WTC11 (cell line): ENCODE measurements at regions not wholly inside any gene's neighbourhood (a gene's known extent, or its start where the extent isn't known, plus 50 kb on each side); places are given as distances from the start of the nearest gene placed in this dataset.

Source experiments
- ATAC-seq: fragments of 200-7000 bp; cut with Tn5 transposase; 2 replicates; pipeline ENCODE4 v1.10.0; 2021; ENCODE audit warnings: mild to moderate bottlenecking, moderate library complexity
- CTCF ChIA-PET: fragments of 300-600 bp; sonication (Branson Sonifier 250); formaldehyde crosslinking; loops from one replicate; lab custom pipeline; 2021; ENCODE audit warnings: antibody characterized with exemption; lab: Charles Lee
- POLR2A ChIA-PET: fragments of 350-600 bp; sonication (Branson Sonifier 250); formaldehyde crosslinking; loops from one replicate; lab custom pipeline; 2021; ENCODE audit warnings: antibody characterized with exemption; lab: Charles Lee
- DNase-seq: peaks from one replicate; pipeline ENCODE4 v3.0.0; 2021; ENCODE audit warnings: low spot score
- H3K27ac Mint-ChIP-seq: 2 replicates; pipeline ENCODE4 v1.8.0; 2021; ENCODE audit warnings: mixed read lengths
- H3K27me3 Mint-ChIP-seq: 2 replicates; pipeline ENCODE4 v1.8.0; 2021; ENCODE audit warnings: low read depth, mild to moderate bottlenecking, moderate library complexity, mixed read lengths
- H3K36me3 Mint-ChIP-seq: 2 replicates; pipeline ENCODE4 v1.8.0; 2021; ENCODE audit warnings: mixed read lengths
- H3K4me1 Mint-ChIP-seq: 2 replicates; pipeline ENCODE4 v1.8.0; 2022; ENCODE audit warnings: mixed read lengths
- H3K4me3 Mint-ChIP-seq: 2 replicates; pipeline ENCODE4 v1.8.0; 2021; ENCODE audit warnings: mild to moderate bottlenecking, moderate library complexity, mixed read lengths
- H3K9me3 Mint-ChIP-seq: 2 replicates; pipeline ENCODE4 v1.8.0; 2021; ENCODE audit warnings: mixed read lengths
- CREB1 ChIP-seq: sonication (generic); formaldehyde crosslinking; IDR thresholded peaks from 2 replicates; pipeline ENCODE4 v1.8.0; 2023; ENCODE audit warnings: mild to moderate bottlenecking, missing genetic modification reagents
- NR1H2 ChIP-seq: sonication (generic); formaldehyde crosslinking; IDR thresholded peaks from 2 replicates; pipeline ENCODE4 v1.9.0; 2021; ENCODE audit warnings: mild to moderate bottlenecking, moderate library complexity, missing genetic modification reagents
- TCF7 ChIP-seq: sonication (generic); formaldehyde crosslinking; IDR thresholded peaks from 2 replicates; pipeline ENCODE4 v1.8.0; 2022; ENCODE audit warnings: mild to moderate bottlenecking, low read depth, missing genetic modification reagents, moderate library complexity
- ZNF121 ChIP-seq: sonication (generic); formaldehyde crosslinking; IDR thresholded peaks from 2 replicates; pipeline ENCODE4 v1.8.0; 2023; ENCODE audit warnings: missing genetic modification reagents
- TF ChIP-seq, protein P1 (sequence below): fragments of 250-450 bp; sonication (Bioruptor Pico); IDR thresholded peaks from 2 replicates; pipeline ENCODE4 v2.1.2; 2022; ENCODE audit warnings: mild to moderate bottlenecking, moderate library complexity
- TF ChIP-seq, protein P2 (sequence below): fragments of 250-450 bp; sonication (Bioruptor Pico); IDR thresholded peaks from 2 replicates; pipeline ENCODE4 v1.9.0; 2021; ENCODE audit warnings: mild to moderate bottlenecking
- TF ChIP-seq, protein P3 (sequence below): fragments of 250-450 bp; sonication (Bioruptor Pico); conservative IDR thresholded peaks from 2 replicates; pipeline ENCODE4 v1.9.0; 2021; ENCODE audit warnings: mild to moderate bottlenecking
- TF ChIP-seq, protein P4 (sequence below): sonication (generic); formaldehyde crosslinking; conservative IDR thresholded peaks from 2 replicates; pipeline ENCODE4 v1.8.1; 2022; ENCODE audit warnings: mild to moderate bottlenecking, missing genetic modification reagents
- TF ChIP-seq, protein P5 (sequence below): sonication (generic); formaldehyde crosslinking; IDR thresholded peaks from 2 replicates; pipeline ENCODE4 v1.8.1; 2023; ENCODE audit warnings: mild to moderate bottlenecking, missing genetic modification reagents, borderline replicate concordance
- TF ChIP-seq, protein P6 (sequence below): sonication (generic); formaldehyde crosslinking; IDR thresholded peaks from 2 replicates; pipeline ENCODE4 v1.8.1; 2022; ENCODE audit warnings: missing genetic modification reagents, borderline replicate concordance

DNA sequence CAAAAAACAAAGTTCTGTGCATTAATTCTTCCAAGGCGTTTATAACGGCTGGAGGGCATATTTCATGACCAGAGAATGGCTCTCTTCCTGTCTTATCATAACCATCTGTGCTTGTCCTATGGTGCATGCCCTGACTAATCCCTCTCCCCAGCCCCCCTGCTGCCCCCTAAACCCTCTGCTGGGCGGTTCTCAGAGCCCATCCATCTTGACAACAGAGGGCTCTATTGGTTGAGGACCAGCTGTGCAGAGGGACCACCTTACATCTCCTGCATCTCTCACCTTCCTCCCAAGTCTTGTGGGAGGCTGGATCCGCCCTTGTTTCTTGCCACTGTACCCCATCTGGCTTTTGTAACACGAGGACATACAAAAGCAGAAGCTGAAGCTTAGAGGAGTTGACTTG lies 282.1 kb downstream of the MIAT start (continued):
- TF ChIP-seq, protein P1, sequence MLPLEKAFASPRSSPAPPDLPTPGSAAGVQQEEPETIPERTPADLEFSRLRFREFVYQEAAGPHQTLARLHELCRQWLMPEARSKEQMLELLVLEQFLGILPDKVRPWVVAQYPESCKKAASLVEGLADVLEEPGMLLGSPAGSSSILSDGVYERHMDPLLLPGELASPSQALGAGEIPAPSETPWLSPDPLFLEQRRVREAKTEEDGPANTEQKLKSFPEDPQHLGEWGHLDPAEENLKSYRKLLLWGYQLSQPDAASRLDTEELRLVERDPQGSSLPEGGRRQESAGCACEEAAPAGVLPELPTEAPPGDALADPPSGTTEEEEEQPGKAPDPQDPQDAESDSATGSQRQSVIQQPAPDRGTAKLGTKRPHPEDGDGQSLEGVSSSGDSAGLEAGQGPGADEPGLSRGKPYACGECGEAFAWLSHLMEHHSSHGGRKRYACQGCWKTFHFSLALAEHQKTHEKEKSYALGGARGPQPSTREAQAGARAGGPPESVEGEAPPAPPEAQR (CRISPR knock-in tag): no peak
- TF ChIP-seq, protein P2, sequence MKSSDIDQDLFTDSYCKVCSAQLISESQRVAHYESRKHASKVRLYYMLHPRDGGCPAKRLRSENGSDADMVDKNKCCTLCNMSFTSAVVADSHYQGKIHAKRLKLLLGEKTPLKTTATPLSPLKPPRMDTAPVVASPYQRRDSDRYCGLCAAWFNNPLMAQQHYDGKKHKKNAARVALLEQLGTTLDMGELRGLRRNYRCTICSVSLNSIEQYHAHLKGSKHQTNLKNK (CRISPR knock-in tag): no peak
- TF ChIP-seq, protein P3, sequence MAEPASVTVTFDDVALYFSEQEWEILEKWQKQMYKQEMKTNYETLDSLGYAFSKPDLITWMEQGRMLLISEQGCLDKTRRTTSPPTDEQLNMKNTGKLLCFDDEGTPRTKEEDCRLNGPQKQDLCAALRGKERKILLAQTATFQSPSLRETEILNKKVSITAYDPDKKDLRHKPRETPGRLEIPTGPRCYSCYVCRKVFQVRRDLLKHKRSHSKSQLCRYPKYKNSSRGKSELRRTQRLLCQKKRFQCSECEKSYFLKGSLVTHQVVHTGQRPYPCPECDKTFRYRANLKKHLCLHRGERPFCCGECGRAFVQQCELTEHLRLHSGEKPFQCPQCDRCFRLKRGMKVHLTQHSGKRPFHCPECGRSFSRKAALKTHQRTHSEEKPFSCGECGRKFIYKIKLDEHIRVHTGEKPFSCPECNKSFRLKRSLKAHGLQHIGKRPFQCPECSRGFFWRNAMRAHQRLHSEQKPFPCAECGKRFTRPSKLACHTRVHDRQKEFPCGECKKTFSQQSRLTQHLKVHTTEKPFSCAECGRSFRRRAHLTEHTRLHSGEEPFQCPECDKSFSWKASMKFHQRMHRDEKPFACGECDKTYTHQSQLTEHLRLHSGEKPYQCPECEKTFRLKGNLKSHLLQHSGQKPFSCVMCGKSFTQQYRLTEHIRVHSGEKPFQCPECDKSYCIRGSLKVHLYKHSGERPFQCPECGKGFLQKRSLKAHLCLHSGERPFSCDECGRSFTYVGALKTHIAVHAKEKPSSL (CRISPR knock-in tag): no peak
- TF ChIP-seq, protein P4, sequence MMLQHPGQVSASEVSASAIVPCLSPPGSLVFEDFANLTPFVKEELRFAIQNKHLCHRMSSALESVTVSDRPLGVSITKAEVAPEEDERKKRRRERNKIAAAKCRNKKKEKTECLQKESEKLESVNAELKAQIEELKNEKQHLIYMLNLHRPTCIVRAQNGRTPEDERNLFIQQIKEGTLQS (CRISPR knock-in tag): no peak

DNA sequence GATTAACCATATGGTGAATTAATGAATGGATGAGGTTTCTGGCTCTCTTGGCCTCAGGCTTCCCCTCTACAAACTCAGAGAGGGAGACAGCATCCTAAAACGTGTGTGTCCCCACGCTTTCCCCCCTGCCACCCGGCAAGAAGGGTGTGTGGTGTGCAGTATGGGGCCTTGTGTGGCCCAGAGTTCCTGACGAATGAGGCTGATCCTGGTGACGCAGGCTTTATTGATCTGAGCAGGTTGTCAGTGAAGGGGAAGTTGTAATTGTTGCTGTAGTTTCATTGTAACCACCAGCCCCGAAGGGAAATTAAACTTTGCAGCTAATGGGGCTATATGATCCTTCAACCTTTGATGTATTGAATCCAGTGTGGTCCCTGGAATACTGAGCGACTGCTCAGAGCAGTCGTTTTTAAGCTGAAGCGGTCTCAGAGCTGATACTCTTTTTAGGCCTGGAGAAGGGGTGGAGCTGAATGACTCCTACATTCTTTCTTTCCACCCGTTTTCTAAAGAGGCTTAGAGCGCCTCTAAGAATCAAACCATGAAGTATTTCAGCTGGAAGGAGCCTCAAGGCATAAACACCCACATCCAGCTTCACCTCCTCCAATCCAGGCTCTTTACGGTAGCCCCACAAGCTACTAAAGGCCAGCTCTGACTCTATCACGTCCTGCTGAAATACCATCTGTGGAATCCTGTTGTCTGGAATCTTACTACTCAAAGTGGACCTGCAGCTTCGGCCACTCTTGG lies 284.7 kb downstream of the MIAT start:
- Mint-ChIP-seq H3K9me3 (peaks cover 17% of the 10 kb centered on the region), H3K4me1 (peaks cover 19% of the 10 kb centered on the region), H3K27me3 (peaks cover 5% of the 10 kb centered on the region), H3K4me3 (no peak overlapping the region), H3K36me3 (peaks cover 13% of the 10 kb centered on the region), H3K27ac (peak overlapping the region; percentile 66; the same call in 1 of the 2 replicates)
- TF ChIP-seq, protein P5, sequence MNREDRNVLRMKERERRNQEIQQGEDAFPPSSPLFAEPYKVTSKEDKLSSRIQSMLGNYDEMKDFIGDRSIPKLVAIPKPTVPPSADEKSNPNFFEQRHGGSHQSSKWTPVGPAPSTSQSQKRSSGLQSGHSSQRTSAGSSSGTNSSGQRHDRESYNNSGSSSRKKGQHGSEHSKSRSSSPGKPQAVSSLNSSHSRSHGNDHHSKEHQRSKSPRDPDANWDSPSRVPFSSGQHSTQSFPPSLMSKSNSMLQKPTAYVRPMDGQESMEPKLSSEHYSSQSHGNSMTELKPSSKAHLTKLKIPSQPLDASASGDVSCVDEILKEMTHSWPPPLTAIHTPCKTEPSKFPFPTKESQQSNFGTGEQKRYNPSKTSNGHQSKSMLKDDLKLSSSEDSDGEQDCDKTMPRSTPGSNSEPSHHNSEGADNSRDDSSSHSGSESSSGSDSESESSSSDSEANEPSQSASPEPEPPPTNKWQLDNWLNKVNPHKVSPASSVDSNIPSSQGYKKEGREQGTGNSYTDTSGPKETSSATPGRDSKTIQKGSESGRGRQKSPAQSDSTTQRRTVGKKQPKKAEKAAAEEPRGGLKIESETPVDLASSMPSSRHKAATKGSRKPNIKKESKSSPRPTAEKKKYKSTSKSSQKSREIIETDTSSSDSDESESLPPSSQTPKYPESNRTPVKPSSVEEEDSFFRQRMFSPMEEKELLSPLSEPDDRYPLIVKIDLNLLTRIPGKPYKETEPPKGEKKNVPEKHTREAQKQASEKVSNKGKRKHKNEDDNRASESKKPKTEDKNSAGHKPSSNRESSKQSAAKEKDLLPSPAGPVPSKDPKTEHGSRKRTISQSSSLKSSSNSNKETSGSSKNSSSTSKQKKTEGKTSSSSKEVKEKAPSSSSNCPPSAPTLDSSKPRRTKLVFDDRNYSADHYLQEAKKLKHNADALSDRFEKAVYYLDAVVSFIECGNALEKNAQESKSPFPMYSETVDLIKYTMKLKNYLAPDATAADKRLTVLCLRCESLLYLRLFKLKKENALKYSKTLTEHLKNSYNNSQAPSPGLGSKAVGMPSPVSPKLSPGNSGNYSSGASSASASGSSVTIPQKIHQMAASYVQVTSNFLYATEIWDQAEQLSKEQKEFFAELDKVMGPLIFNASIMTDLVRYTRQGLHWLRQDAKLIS (CRISPR knock-in tag): no peak
- no peak for TF ChIP-seq ZNF121 (CRISPR knock-in tag)
- no peak for TF ChIP-seq CREB1 (CRISPR knock-in tag)
- TF ChIP-seq NR1H2 (CRISPR knock-in tag): no peak
- TF ChIP-seq, protein P1 (CRISPR knock-in tag): no peak
- no peak for TF ChIP-seq TCF7 (CRISPR knock-in tag)
- TF ChIP-seq, protein P6, sequence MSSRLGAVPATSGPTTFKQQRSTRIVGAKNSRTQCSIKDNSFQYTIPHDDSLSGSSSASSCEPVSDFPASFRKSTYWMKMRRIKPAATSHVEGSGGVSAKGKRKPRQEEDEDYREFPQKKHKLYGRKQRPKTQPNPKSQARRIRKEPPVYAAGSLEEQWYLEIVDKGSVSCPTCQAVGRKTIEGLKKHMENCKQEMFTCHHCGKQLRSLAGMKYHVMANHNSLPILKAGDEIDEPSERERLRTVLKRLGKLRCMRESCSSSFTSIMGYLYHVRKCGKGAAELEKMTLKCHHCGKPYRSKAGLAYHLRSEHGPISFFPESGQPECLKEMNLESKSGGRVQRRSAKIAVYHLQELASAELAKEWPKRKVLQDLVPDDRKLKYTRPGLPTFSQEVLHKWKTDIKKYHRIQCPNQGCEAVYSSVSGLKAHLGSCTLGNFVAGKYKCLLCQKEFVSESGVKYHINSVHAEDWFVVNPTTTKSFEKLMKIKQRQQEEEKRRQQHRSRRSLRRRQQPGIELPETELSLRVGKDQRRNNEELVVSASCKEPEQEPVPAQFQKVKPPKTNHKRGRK (CRISPR knock-in tag): no peak
- ATAC-seq: peak; percentile 52
- CTCF ChIA-PET: interaction anchor here (0.8 to 1.4 kb wide), 4 partner anchors 51 to 263 kb away, joined by 4 to 5 read pairs (median 4); no protein-coding TSS in a partner anchor
- no peak for DNase-seq
- POLR2A ChIA-PET: no interaction called here
